ENCODE measurements at regions not wholly inside any gene's neighbourhood (a gene's known extent, or its start where the extent isn't known, plus 50 kb on each side); places are given as distances from the start of the nearest gene placed in this dataset.

GRCh38 chr2:13923823-13924222 is 708.7 kb upstream of the LRATD1 start:
- no peak overlapping the region for H2AFZ ChIP-seq (ENCODE audit: low read length)
- no peaks in the 10 kb centered on the region for H3K9me3 ChIP-seq (ENCODE audit: control insufficient read depth, insufficient read depth, low read depth, low read length)
- H3K79me2 ChIP-seq (ENCODE audit: control insufficient read depth, insufficient read depth, low read length): no peaks in the 10 kb centered on the region
- TF ChIP-seq CTCF (conservative IDR thresholded peaks at IDR 0.05 in 1 of 2, IDR thresholded peaks at IDR 0.05 in 1 of 2; ENCODE audit: low read depth in 1 of 2, low read length in 2 of 2): no peak
- no peak for TF ChIP-seq EZH2 (IDR thresholded peaks at IDR 0.05; ENCODE audit: low read length, missing control alignments)
- no peak for DNase-seq (ENCODE audit: low read depth in 2 of 2)
- no peak overlapping the region for H3K9ac ChIP-seq (ENCODE audit: insufficient read depth, low read length)
- no peaks in the 10 kb centered on the region for H4K20me1 ChIP-seq (ENCODE audit: control insufficient read depth, extremely low read depth, insufficient read depth, low read length)
- H3K4me1 ChIP-seq (ENCODE audit: control insufficient read depth, extremely low read depth, insufficient read depth, low read length): no peaks in the 10 kb centered on the region
- H3K36me3 ChIP-seq (ENCODE audit: control insufficient read depth, insufficient read depth, low read length): no peaks in the 10 kb centered on the region
- H3K4me3 ChIP-seq (replicated peaks in 1 of 4; ENCODE audit: control extremely low read depth in 1 of 4, insufficient read depth in 1 of 4, low read depth in 3 of 4, low read length in 4 of 4): no peak overlapping the region
- no peak overlapping the region for H3K27ac ChIP-seq (ENCODE audit: insufficient read depth, low read length)
- no peak overlapping the region for H3K4me2 ChIP-seq (ENCODE audit: extremely low read depth, insufficient read depth, low read length)
- H3K27me3 ChIP-seq (ENCODE audit: control insufficient read depth, insufficient read depth, low read length): no peaks in the 10 kb centered on the region

GRCh38 chr2:13942111-13942510 is 690.4 kb upstream of the LRATD1 start:
- H2AFZ ChIP-seq (ENCODE audit: low read length): no peak overlapping the region
- no peaks in the 10 kb centered on the region for H3K4me1 ChIP-seq (ENCODE audit: control insufficient read depth, extremely low read depth, insufficient read depth, low read length)
- H3K36me3 ChIP-seq (ENCODE audit: control insufficient read depth, insufficient read depth, low read length): no peaks in the 10 kb centered on the region
- no peak overlapping the region for H3K9ac ChIP-seq (ENCODE audit: insufficient read depth, low read length)
- no peaks in the 10 kb centered on the region for H3K79me2 ChIP-seq (ENCODE audit: control insufficient read depth, insufficient read depth, low read length)
- DNase-seq (ENCODE audit: low read depth in 2 of 2): no peak
- no peaks in the 10 kb centered on the region for H3K27me3 ChIP-seq (ENCODE audit: control insufficient read depth, insufficient read depth, low read length)
- no peak overlapping the region for H3K27ac ChIP-seq (ENCODE audit: insufficient read depth, low read length)
- H3K9me3 ChIP-seq (ENCODE audit: control insufficient read depth, insufficient read depth, low read depth, low read length): no peaks in the 10 kb centered on the region
- no peak overlapping the region for H3K4me3 ChIP-seq (replicated peaks in 1 of 4; ENCODE audit: control extremely low read depth in 1 of 4, insufficient read depth in 1 of 4, low read depth in 3 of 4, low read length in 4 of 4)
- TF ChIP-seq CTCF (conservative IDR thresholded peaks at IDR 0.05 in 1 of 2, IDR thresholded peaks at IDR 0.05 in 1 of 2; ENCODE audit: low read depth in 1 of 2, low read length in 2 of 2) (no peak), EZH2 (IDR thresholded peaks at IDR 0.05; ENCODE audit: low read length, missing control alignments) (no peak)
- no peak overlapping the region for H3K4me2 ChIP-seq (ENCODE audit: extremely low read depth, insufficient read depth, low read length)
- H4K20me1 ChIP-seq (ENCODE audit: control insufficient read depth, extremely low read depth, insufficient read depth, low read length): no peaks in the 10 kb centered on the region

GRCh38 chr2:13950761-13951160 is 681.8 kb upstream of the LRATD1 start:
- no peaks in the 10 kb centered on the region for H4K20me1 ChIP-seq (ENCODE audit: control insufficient read depth, extremely low read depth, insufficient read depth, low read length)
- no peaks in the 10 kb centered on the region for H3K4me1 ChIP-seq (ENCODE audit: control insufficient read depth, extremely low read depth, insufficient read depth, low read length)
- H3K27ac ChIP-seq (ENCODE audit: insufficient read depth, low read length): no peak overlapping the region
- H3K27me3 ChIP-seq (ENCODE audit: control insufficient read depth, insufficient read depth, low read length): no peaks in the 10 kb centered on the region
- no peaks in the 10 kb centered on the region for H3K79me2 ChIP-seq (ENCODE audit: control insufficient read depth, insufficient read depth, low read length)
- no peaks in the 10 kb centered on the region for H3K9me3 ChIP-seq (ENCODE audit: control insufficient read depth, insufficient read depth, low read depth, low read length)
- no peaks in the 10 kb centered on the region for H3K36me3 ChIP-seq (ENCODE audit: control insufficient read depth, insufficient read depth, low read length)
- DNase-seq (ENCODE audit: low read depth in 2 of 2): no peak
- no peak overlapping the region for H3K9ac ChIP-seq (ENCODE audit: insufficient read depth, low read length)
- H3K4me3 ChIP-seq (replicated peaks in 1 of 4; ENCODE audit: control extremely low read depth in 1 of 4, insufficient read depth in 1 of 4, low read depth in 3 of 4, low read length in 4 of 4): no peak overlapping the region
- TF ChIP-seq CTCF (conservative IDR thresholded peaks at IDR 0.05 in 1 of 2, IDR thresholded peaks at IDR 0.05 in 1 of 2; ENCODE audit: low read depth in 1 of 2, low read length in 2 of 2) (no peak), EZH2 (IDR thresholded peaks at IDR 0.05; ENCODE audit: low read length, missing control alignments) (no peak)
- H3K4me2 ChIP-seq (ENCODE audit: extremely low read depth, insufficient read depth, low read length): no peak overlapping the region
- H2AFZ ChIP-seq (ENCODE audit: low read length): no peak overlapping the region
